Kidney epithelial cell (primary cell): ENCODE measurements at regions not wholly inside any gene's neighbourhood (a gene's known extent, or its start where the extent isn't known, plus 50 kb on each side); places are given as distances from the start of the nearest gene placed in this dataset.

Experiments used
- DNase-seq: peaks from one replicate; pipeline ENCODE4 v3.0.0-alpha.2; 2010; ENCODE audit warnings: low read depth
- H3K27me3 ChIP-seq: 2 replicates; pipeline ENCODE4 v1.6.0; 2011; ENCODE audit warnings: low read length; ENCODE audit not compliant: control insufficient read depth, insufficient read depth
- H3K36me3 ChIP-seq: 2 replicates; pipeline ENCODE4 v1.5.1; 2011; ENCODE audit warnings: low read length; ENCODE audit not compliant: control insufficient read depth, insufficient read depth
- H3K4me3 ChIP-seq: 2 replicates; pipeline ENCODE4 v1.5.1; 2011; ENCODE audit warnings: low read depth, mild to moderate bottlenecking, control low read depth, low read length
- TF ChIP-seq, protein P1 (sequence below): IDR thresholded peaks from 2 replicates; pipeline ENCODE4 v1.5.1; 2011; ENCODE audit warnings: mild to moderate bottlenecking, moderate library complexity, low read length, control low read depth, inconsistent platforms; ENCODE audit not compliant: insufficient read depth, poor library complexity, severe bottlenecking

DNA sequence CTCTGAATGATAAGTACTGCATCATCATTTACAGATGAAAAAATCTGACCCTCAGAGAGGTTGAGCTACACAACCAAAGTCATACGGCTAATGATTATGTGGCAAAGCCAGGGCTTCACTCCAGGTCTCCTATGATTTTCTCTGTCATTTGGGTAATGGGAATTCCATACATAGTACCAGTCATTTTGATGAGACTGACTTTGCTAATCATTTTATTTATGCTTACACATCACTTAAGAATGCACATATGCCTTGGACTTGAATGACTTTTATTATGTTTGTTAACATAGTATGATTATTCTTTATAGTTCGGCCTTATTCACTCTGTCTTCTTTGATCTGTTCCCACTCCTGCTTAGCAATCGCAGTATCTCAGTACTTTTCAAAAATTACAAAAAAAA is 255.1 kb upstream of the GPRIN3 start:
- H3K4me3 ChIP-seq: no peak overlapping the region
- TF ChIP-seq, protein P1, sequence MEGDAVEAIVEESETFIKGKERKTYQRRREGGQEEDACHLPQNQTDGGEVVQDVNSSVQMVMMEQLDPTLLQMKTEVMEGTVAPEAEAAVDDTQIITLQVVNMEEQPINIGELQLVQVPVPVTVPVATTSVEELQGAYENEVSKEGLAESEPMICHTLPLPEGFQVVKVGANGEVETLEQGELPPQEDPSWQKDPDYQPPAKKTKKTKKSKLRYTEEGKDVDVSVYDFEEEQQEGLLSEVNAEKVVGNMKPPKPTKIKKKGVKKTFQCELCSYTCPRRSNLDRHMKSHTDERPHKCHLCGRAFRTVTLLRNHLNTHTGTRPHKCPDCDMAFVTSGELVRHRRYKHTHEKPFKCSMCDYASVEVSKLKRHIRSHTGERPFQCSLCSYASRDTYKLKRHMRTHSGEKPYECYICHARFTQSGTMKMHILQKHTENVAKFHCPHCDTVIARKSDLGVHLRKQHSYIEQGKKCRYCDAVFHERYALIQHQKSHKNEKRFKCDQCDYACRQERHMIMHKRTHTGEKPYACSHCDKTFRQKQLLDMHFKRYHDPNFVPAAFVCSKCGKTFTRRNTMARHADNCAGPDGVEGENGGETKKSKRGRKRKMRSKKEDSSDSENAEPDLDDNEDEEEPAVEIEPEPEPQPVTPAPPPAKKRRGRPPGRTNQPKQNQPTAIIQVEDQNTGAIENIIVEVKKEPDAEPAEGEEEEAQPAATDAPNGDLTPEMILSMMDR: no peak
- H3K27me3 ChIP-seq: no peaks in the 10 kb centered on the region
- H3K36me3 ChIP-seq: no peaks in the 10 kb centered on the region
- no peak for DNase-seq

DNA sequence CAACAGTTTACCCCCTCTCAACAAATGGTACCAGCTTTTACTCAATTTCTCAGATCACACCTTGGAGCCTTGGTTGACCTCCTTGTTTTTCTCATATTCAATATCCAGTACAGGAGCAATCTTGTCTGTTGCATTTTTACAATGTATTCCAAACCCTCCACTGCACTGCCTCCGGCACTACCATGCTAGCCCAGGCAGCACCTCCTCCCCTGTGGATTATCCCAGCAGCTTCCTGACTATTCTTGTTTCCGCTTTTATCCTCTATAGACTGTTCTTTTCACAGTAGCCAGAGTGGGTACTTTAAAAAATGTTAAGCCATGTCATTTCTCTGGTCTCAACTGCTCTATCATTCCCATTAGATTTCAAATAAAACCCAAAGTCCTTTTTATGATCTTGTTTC is 253.4 kb upstream of the GPRIN3 start:
- H3K27me3 ChIP-seq: no peaks in the 10 kb centered on the region
- no peak for DNase-seq
- no peak overlapping the region for H3K4me3 ChIP-seq
- TF ChIP-seq, protein P1: no peak
- H3K36me3 ChIP-seq: no peaks in the 10 kb centered on the region

DNA sequence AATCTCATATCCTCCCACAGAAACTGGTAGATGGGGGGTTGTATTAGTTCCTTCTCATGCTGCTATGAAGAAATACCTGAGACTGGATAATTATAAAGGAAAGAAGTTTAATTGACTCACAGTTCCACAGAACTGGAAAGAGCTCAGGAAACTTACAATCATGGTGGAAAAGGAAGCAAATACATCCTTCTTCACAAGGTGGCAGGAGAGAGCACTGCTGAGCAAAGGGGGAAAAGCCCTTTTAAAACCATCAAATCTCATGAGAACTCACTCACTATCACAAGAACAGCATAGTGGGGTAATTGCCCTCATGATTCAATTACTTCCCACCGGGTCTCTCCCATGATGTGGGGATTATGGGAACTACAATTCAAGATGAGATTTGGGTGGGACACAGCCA is 250.5 kb upstream of the GPRIN3 start:
- H3K27me3 ChIP-seq: no peaks in the 10 kb centered on the region
- no peak for DNase-seq

DNA sequence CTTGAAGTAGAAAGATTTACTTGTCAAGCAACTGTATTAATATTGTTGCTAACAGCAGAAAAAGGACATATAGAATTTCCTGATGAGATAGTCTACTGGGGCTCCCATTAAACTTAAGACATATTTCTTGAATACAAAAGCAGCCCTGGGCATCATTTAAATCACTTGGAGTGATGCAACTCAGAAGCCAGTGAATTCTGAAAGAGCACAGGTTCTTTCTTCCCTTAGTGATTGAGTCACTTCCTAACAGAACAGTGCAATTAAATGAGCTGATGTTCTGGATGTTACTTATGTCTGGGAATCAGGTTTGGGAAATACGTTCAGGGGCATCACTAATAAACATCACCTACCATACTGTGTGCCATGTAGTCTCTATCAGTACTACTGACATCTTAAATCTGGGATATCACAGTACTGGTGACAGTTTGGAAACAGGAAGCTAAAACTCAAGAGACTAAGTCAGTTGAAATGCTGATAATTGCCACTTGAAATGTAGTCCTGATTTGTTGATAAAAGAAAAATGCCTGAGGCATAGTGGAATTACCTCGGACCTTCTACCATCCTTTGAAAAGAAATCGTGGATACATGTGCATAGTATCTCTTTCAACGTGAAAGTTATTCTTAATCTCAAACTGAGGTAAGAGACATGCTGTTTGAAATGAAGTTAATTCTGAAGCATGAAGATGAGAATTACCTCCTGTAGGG is 249.2 kb upstream of the GPRIN3 start:
- TF ChIP-seq, protein P1: no peak
- no peak for DNase-seq
- H3K36me3 ChIP-seq: no peaks in the 10 kb centered on the region
- H3K27me3 ChIP-seq: no peaks in the 10 kb centered on the region
- no peak overlapping the region for H3K4me3 ChIP-seq

More for the DNA sequence above, 250.5 kb upstream of the GPRIN3 start:
- Histone ChIP-seq H3K4me3 (no peak overlapping the region), H3K36me3 (no peaks in the 10 kb centered on the region)
- TF ChIP-seq, protein P1: peak; percentile 54

DNA sequence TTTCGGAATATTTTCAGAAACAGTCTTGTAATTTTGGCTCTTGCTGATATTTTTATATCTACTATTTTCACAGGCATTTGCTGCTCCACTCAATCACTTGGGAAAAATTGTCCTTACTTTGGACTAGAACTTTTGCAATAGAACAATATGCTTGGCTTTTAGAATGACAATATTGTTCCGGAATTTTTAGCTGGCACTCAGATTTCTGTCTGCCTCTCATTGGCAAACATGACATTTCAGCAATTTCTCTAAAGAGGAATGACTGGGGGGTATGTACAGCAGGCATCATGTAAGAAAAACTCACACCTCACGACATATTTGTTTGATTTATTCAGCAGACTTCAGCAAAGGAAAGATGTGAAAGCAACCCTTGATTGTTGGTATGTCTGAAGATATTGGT is 243.6 kb upstream of the GPRIN3 start:
- H3K36me3 ChIP-seq: no peaks in the 10 kb centered on the region
- H3K4me3 ChIP-seq: no peak overlapping the region
- H3K27me3 ChIP-seq: no peaks in the 10 kb centered on the region
- TF ChIP-seq, protein P1: no peak
- DNase-seq: no peak

DNA sequence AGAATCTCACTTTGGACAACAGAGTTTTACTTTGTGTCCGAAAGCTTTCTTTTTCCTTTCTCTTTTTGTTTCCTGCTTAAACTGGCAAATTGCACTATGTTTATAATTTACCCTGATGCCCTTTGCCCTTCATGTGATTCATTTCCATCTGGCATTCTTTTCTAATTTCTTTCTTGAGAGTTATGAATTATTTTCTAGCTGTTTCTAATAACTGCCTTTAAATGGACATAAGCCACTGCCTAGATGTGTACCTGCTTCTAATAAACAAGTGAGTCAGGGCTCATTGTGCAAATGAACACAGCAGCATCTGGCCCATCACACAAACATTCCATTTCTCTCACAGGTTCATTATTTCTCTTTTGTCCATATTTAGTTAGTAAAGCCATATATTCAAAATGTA is 242.3 kb upstream of the GPRIN3 start:
- Histone ChIP-seq H3K27me3 (no peaks in the 10 kb centered on the region), H3K36me3 (no peaks in the 10 kb centered on the region), H3K4me3 (no peak overlapping the region)
- TF ChIP-seq, protein P1: no peak
- no peak for DNase-seq
